ENCODE measurements at regions not wholly inside any gene's neighbourhood (a gene's known extent, or its start where the extent isn't known, plus 50 kb on each side); places are given as distances from the start of the nearest gene placed in this dataset.

DNA sequence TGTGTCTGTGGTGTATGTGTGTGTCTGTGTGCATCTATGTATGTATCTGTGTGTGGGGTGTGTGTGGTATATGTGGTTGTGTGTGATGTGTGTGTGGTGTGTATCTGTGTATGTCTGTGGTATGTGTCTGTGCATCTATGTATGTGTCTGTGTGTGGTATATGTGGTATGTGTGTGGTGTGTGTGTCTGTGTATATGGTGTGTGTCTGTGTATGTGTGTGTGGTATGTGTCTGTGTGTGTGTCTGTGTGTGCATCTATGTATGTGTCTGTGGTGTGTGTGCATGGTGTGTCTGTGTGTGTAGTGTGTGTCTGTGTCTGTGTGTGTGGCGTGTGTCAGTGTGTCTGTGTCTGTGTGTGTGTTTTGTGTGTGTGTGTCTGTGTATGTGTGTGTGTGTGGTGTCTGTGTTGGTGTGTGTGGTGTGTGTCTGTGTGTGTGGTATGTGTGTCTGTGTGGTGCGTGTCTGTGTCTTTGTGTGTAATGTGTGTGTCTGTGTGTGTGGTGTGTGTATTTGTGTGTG, 121.9 kb upstream of the MVB12B start:
- TF ChIP-seq EZH2 (IDR thresholded peaks at IDR 0.05; ENCODE audit: low read length, missing control alignments): no peak
- TF ChIP-seq, protein P1, sequence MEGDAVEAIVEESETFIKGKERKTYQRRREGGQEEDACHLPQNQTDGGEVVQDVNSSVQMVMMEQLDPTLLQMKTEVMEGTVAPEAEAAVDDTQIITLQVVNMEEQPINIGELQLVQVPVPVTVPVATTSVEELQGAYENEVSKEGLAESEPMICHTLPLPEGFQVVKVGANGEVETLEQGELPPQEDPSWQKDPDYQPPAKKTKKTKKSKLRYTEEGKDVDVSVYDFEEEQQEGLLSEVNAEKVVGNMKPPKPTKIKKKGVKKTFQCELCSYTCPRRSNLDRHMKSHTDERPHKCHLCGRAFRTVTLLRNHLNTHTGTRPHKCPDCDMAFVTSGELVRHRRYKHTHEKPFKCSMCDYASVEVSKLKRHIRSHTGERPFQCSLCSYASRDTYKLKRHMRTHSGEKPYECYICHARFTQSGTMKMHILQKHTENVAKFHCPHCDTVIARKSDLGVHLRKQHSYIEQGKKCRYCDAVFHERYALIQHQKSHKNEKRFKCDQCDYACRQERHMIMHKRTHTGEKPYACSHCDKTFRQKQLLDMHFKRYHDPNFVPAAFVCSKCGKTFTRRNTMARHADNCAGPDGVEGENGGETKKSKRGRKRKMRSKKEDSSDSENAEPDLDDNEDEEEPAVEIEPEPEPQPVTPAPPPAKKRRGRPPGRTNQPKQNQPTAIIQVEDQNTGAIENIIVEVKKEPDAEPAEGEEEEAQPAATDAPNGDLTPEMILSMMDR (conservative IDR thresholded peaks at IDR 0.05 in 1 of 2, IDR thresholded peaks at IDR 0.05 in 1 of 2; ENCODE audit: low read depth in 1 of 2, low read length in 2 of 2): no peak

All from fibroblast of lung (primary cell).